Thoracic aorta (tissue), 2 donors: ENCODE measurements at regions not wholly inside any gene's neighbourhood (a gene's known extent, or its start where the extent isn't known, plus 50 kb on each side); places are given as distances from the start of the nearest gene placed in this dataset.

Experiments used
- ATAC-seq: fragments of 150-250 bp; one replicate; pipeline ENCODE4 v1.8.0; 2017; ENCODE audit warnings: low read depth; ENCODE audit not compliant: insufficient number of reproducible peaks, low FRiP score
- DNase-seq: peaks from one replicate; pipeline ENCODE4 v3.0.0-alpha.2; 2020; ENCODE audit warnings: low spot score
- H3K27ac ChIP-seq, 2 donors: fragments of 200-600 bp; sonication (generic); 1 replicate in 1 of 2; 2 replicates in 1 of 2; pipeline ENCODE4 v1.5.1; 2016; ENCODE audit warnings: mild to moderate bottlenecking in 2 of 2, moderate library complexity in 2 of 2
- H3K27me3 ChIP-seq: fragments of 200-600 bp; sonication (generic); replicated peaks from 2 replicates; pipeline ENCODE4 v1.6.0; 2016; ENCODE audit warnings: mild to moderate bottlenecking; ENCODE audit not compliant: insufficient read depth
- H3K36me3 ChIP-seq: fragments of 200-600 bp; sonication (generic); one replicate; pipeline ENCODE4 v1.5.1; 2016
- H3K4me1 ChIP-seq, 2 donors: fragments of 200-600 bp; sonication (generic); 1 replicate in 1 of 2; 2 replicates in 1 of 2; pipeline versions ENCODE4 v1.5.1 to v1.6.0; 2016; ENCODE audit warnings: low read depth in 2 of 2, mild to moderate bottlenecking in 1 of 2; ENCODE audit not compliant: control insufficient read depth in 1 of 2
- H3K4me3 ChIP-seq: fragments of 200-600 bp; sonication (generic); 2 replicates; pipeline ENCODE4 v1.5.1; 2016; ENCODE audit warnings: mild to moderate bottlenecking
- H3K9me3 ChIP-seq: fragments of 200-600 bp; sonication (generic); 2 replicates; pipeline ENCODE4 v1.5.1; 2016
- TF ChIP-seq, protein P1 (sequence below): fragments of 200-600 bp; sonication (generic); IDR thresholded peaks from one replicate; pipeline ENCODE4 v1.5.1; 2019; ENCODE audit warnings: antibody characterized with exemption

DNA sequence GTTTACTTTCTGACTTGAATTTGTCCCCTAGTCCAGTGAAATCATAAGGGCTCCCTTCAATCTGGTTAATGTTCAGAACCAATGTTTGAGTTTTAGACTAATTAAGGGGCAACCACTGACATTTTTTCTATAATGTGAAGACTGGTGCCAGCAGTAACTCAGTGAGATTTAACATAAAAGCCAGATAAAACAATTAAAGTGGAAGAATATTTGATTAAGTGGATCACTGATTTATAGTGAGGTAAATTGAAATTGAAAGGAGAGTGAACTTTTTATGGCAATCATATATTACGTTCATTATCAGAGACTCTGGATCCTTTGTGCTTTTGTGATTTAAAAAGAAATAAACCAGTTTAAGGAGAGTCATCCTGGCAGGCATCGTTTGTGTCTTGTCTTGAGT lies 246.8 kb downstream of the GATA3 start:
- H3K27me3 ChIP-seq = no peaks in the 10 kb centered on the region
- no peak for DNase-seq
- TF ChIP-seq, protein P1, sequence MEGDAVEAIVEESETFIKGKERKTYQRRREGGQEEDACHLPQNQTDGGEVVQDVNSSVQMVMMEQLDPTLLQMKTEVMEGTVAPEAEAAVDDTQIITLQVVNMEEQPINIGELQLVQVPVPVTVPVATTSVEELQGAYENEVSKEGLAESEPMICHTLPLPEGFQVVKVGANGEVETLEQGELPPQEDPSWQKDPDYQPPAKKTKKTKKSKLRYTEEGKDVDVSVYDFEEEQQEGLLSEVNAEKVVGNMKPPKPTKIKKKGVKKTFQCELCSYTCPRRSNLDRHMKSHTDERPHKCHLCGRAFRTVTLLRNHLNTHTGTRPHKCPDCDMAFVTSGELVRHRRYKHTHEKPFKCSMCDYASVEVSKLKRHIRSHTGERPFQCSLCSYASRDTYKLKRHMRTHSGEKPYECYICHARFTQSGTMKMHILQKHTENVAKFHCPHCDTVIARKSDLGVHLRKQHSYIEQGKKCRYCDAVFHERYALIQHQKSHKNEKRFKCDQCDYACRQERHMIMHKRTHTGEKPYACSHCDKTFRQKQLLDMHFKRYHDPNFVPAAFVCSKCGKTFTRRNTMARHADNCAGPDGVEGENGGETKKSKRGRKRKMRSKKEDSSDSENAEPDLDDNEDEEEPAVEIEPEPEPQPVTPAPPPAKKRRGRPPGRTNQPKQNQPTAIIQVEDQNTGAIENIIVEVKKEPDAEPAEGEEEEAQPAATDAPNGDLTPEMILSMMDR = no peak

GRCh38 chr10:8301831-8302230 lies 247.3 kb downstream of the GATA3 start:
- Histone ChIP-seq H3K27ac (no peak overlapping the region), H3K4me3 (no peak overlapping the region), H3K36me3 (no peaks in the 10 kb centered on the region), H3K27me3 (no peaks in the 10 kb centered on the region), H3K4me1 (no peaks in the 10 kb centered on the region), H3K9me3 (no peaks in the 10 kb centered on the region)
- TF ChIP-seq, protein P1 = no peak
- DNase-seq = no peak
- no peak for ATAC-seq

More for the DNA sequence above, 246.8 kb downstream of the GATA3 start:
- H3K9me3 ChIP-seq = no peaks in the 10 kb centered on the region
- H3K4me3 ChIP-seq = no peak overlapping the region
- H3K27ac ChIP-seq = no peak overlapping the region
- no peaks in the 10 kb centered on the region for H3K36me3 ChIP-seq
- H3K4me1 ChIP-seq = no peaks in the 10 kb centered on the region
- ATAC-seq = no peak

GRCh38 chr10:8302565-8302964 lies 248.1 kb downstream of the GATA3 start:
- H3K36me3 ChIP-seq = no peaks in the 10 kb centered on the region
- H3K27me3 ChIP-seq = no peaks in the 10 kb centered on the region
- DNase-seq (no peak), ATAC-seq (no peak)
- TF ChIP-seq, protein P1 = no peak
- no peak overlapping the region for H3K27ac ChIP-seq
- no peaks in the 10 kb centered on the region for H3K4me1 ChIP-seq
- no peaks in the 10 kb centered on the region for H3K9me3 ChIP-seq
- no peak overlapping the region for H3K4me3 ChIP-seq

DNA sequence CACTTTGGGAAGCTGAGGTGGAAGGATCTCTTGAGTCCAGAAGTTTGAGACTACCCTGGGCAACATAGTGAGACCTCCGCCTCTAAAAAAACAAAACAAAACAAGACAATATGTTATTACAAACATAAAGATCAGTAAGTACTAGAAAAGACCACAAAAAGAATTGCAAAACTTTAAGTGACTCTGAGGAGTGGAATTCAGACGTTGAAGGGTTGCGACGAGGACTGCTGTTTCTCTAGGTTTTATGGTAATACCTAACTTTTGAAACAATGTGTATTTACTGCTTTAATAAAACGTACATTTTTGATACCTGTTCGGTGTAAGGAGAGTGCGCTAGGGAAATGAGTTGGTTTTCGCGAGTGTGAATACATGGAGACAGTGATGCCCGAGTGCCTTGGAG lies 250.4 kb downstream of the GATA3 start:
- no peaks in the 10 kb centered on the region for H3K36me3 ChIP-seq
- TF ChIP-seq, protein P1 = no peak
- ATAC-seq (no peak), DNase-seq (no peak)
- no peak overlapping the region for H3K4me3 ChIP-seq
- H3K27me3 ChIP-seq = no peaks in the 10 kb centered on the region
- no peaks in the 10 kb centered on the region for H3K9me3 ChIP-seq
- H3K4me1 ChIP-seq = no peaks in the 10 kb centered on the region
- no peak overlapping the region for H3K27ac ChIP-seq

DNA sequence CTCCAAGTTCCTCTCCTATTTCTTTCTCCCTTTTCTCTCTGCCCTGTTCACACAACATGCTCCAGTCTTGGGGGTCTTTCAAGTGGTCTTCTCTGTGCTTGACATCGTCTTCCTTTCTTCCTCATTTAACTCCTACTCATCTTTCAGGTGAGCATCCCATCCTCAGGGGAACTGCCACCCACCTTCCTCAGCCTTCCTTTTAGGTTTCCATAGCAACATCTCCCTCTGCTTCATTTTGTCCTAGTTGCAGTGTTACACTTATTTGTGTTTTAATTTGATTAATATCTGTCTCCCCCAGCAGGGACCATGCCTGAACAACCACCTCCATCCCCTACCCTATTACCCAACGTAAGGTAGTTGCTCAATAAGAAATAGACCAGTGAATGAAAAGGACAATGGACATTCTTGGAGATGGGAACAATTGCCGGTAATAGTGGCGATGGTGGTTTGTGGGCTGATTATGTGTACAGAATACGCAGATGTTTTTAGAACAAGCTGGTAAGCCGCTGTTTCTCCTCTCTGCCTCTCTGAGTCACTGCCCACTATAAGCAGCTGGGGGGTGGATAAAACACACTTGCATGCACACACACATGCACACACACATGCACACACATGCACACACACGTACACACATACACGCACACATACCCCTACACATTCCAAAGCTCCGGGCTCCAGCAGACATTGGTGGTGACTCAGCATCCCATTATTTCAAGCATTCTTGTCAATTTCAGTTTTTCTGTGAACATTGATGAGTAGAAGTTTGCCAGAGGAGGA lies 251.6 kb downstream of the GATA3 start:
- no peak overlapping the region for H3K27ac ChIP-seq
- H3K4me3 ChIP-seq = no peak overlapping the region
- no peaks in the 10 kb centered on the region for H3K27me3 ChIP-seq
- DNase-seq = no peak
- H3K36me3 ChIP-seq = no peaks in the 10 kb centered on the region
- TF ChIP-seq, protein P1 = no peak
- ATAC-seq = no peak
- H3K4me1 ChIP-seq = no peaks in the 10 kb centered on the region
- no peaks in the 10 kb centered on the region for H3K9me3 ChIP-seq
